ENCODE measurements at regions not wholly inside any gene's neighbourhood (a gene's known extent, or its start where the extent isn't known, plus 50 kb on each side); places are given as distances from the start of the nearest gene placed in this dataset.
A peak's percentile ranks its signal among the peaks of the same experiment; 100 is the strongest.

DNA sequence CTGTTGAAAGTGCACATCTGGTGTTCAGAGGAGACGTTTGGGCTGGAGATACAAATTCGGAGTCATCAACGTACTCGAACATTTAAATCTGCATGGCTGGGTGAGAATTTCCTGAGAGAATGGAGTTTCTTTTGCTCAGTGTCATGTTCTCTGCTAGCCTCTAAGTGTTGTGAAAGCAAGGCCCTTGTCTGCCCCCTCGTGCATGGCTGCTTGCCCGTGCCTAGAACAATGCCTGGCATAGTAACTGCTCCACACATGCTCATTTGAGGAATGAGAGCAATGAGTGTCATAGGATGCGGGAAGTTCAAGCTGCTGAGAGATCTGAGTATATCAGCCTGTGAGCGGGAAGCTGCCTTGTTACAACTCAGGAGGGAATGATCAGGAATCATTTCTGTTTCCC is 171.1 kb upstream of the CSF3R start:
- H3K27ac Mint-ChIP-seq = no peak overlapping the region
- WGBS (ENCODE audit: insufficient coverage) = 74% methylated on average over 8 of the region's 8 CpGs
- Histone ChIP-seq H3K27me3 (ENCODE audit: control insufficient read depth, insufficient read depth, low read length) (no peaks in the 10 kb centered on the region), H3K4me3 (ENCODE audit: low read length) (no peak overlapping the region), H3K4me1 (ENCODE audit: control insufficient read depth, insufficient read depth, low read length) (peaks cover 10% of the 10 kb centered on the region), H3K9me3 (ENCODE audit: control insufficient read depth, insufficient read depth, low read length) (no peaks in the 10 kb centered on the region), H3K27ac (ENCODE audit: low read length) (no peak overlapping the region), H3K36me3 (ENCODE audit: control insufficient read depth, insufficient read depth, low read length) (no peaks in the 10 kb centered on the region)
- ATAC-seq = no peak
- H3K27me3 Mint-ChIP-seq (ENCODE audit: low read depth in 2 of 2) = peaks cover 34 to 40% of the 10 kb centered on the region in 2 donors
- H3K4me1 Mint-ChIP-seq = peaks cover 20 to 26% of the 10 kb centered on the region in 2 donors
- H3K9me3 Mint-ChIP-seq = no peaks in the 10 kb centered on the region
- intact Hi-C loops (cut with micrococcal nuclease) = no loop called here
- DNase-seq = no peak
- TF ChIP-seq, protein P1, sequence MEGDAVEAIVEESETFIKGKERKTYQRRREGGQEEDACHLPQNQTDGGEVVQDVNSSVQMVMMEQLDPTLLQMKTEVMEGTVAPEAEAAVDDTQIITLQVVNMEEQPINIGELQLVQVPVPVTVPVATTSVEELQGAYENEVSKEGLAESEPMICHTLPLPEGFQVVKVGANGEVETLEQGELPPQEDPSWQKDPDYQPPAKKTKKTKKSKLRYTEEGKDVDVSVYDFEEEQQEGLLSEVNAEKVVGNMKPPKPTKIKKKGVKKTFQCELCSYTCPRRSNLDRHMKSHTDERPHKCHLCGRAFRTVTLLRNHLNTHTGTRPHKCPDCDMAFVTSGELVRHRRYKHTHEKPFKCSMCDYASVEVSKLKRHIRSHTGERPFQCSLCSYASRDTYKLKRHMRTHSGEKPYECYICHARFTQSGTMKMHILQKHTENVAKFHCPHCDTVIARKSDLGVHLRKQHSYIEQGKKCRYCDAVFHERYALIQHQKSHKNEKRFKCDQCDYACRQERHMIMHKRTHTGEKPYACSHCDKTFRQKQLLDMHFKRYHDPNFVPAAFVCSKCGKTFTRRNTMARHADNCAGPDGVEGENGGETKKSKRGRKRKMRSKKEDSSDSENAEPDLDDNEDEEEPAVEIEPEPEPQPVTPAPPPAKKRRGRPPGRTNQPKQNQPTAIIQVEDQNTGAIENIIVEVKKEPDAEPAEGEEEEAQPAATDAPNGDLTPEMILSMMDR (IDR thresholded peaks at IDR 0.05) = no peak
- no peaks in the 10 kb centered on the region for H3K36me3 Mint-ChIP-seq
- H3K4me3 Mint-ChIP-seq = no peak overlapping the region

DNA sequence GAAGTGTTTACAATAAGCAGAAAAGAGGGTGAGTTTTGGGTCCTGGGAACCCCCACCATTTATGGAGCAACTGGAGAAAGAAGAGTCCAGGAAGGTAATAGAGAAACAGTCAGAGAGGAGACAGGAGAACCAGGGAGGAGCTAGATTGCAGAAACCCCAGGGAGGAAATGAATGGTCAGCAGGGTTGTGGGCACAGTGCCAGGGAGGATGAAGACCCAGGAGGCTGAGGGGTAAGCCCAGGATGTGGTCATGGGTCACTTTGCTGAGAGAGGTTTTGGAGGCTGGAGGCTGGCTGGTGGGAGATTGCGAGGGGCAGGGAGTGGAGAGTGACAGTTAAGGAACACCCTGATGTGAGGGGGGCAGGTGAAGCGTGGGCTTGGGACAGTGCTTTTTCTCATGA is 169.9 kb upstream of the CSF3R start:
- Histone ChIP-seq H3K36me3 (ENCODE audit: control insufficient read depth, insufficient read depth, low read length) (no peaks in the 10 kb centered on the region), H3K9me3 (ENCODE audit: control insufficient read depth, insufficient read depth, low read length) (no peaks in the 10 kb centered on the region), H3K4me3 (ENCODE audit: low read length) (no peak overlapping the region), H3K27me3 (ENCODE audit: control insufficient read depth, insufficient read depth, low read length) (peaks cover 6% of the 10 kb centered on the region), H3K27ac (ENCODE audit: low read length) (no peak overlapping the region), H3K4me1 (ENCODE audit: control insufficient read depth, insufficient read depth, low read length) (peaks cover 10% of the 10 kb centered on the region)
- Mint-ChIP-seq H3K36me3 (no peaks in the 10 kb centered on the region), H3K9me3 (no peaks in the 10 kb centered on the region), H3K27ac (peak overlapping the region in 1 of 2 donors; percentile 58), H3K27me3 (ENCODE audit: low read depth in 2 of 2) (peaks cover 34 to 44% of the 10 kb centered on the region in 2 donors), H3K4me3 (peak overlapping the region; percentile 2), H3K4me1 (peaks cover 20 to 26% of the 10 kb centered on the region in 2 donors)
- TF ChIP-seq, protein P1 (IDR thresholded peaks at IDR 0.05) = no peak
- ATAC-seq (peak in 1 of 3 donors; percentile 24), DNase-seq (no peak)
- intact Hi-C loops (cut with micrococcal nuclease) = no loop called here
- WGBS (ENCODE audit: insufficient coverage) = 38% methylated on average over 2 of the region's 2 CpGs

DNA sequence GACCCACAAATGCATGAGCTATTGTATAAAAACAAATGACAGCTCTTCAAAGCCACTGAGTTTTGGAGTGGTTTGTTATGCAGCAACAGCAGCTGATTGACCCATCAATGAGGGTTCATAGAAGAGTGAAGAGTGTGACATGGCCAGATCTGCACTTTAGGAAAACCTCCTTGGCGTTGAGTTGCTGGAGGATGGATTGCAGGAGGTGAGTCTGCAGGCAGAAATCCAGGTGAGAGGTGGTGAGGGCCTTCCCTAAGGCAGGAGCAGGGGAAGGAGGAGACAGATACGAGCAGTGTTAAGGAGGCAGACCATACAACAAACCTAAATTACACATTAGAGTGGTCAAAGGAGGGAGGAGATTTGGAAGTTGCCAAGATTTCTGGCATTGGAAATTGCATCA is 169.3 kb upstream of the CSF3R start:
- Mint-ChIP-seq H3K27ac (peak overlapping the region in 1 of 2 donors; percentile 58), H3K36me3 (no peaks in the 10 kb centered on the region), H3K27me3 (ENCODE audit: low read depth in 2 of 2) (peaks cover 36 to 47% of the 10 kb centered on the region in 2 donors), H3K4me3 (no peak overlapping the region), H3K4me1 (peaks cover 20 to 26% of the 10 kb centered on the region in 2 donors), H3K9me3 (no peaks in the 10 kb centered on the region)
- Histone ChIP-seq H3K4me3 (ENCODE audit: low read length) (no peak overlapping the region), H3K36me3 (ENCODE audit: control insufficient read depth, insufficient read depth, low read length) (no peaks in the 10 kb centered on the region), H3K9me3 (ENCODE audit: control insufficient read depth, insufficient read depth, low read length) (no peaks in the 10 kb centered on the region), H3K27me3 (ENCODE audit: control insufficient read depth, insufficient read depth, low read length) (peaks cover 6% of the 10 kb centered on the region), H3K27ac (ENCODE audit: low read length) (no peak overlapping the region), H3K4me1 (ENCODE audit: control insufficient read depth, insufficient read depth, low read length) (peaks cover 10% of the 10 kb centered on the region)
- no peak for DNase-seq
- TF ChIP-seq, protein P1 (IDR thresholded peaks at IDR 0.05) = no peak
- WGBS (ENCODE audit: insufficient coverage) = 77% methylated on average over 1 of the region's 2 CpGs
- intact Hi-C loops (cut with micrococcal nuclease) = no loop called here
- ATAC-seq = no peak

Data from natural killer cell (primary cell).